ENCODE measurements at regions not wholly inside any gene's neighbourhood (a gene's known extent, or its start where the extent isn't known, plus 50 kb on each side); places are given as distances from the start of the nearest gene placed in this dataset.

DNA sequence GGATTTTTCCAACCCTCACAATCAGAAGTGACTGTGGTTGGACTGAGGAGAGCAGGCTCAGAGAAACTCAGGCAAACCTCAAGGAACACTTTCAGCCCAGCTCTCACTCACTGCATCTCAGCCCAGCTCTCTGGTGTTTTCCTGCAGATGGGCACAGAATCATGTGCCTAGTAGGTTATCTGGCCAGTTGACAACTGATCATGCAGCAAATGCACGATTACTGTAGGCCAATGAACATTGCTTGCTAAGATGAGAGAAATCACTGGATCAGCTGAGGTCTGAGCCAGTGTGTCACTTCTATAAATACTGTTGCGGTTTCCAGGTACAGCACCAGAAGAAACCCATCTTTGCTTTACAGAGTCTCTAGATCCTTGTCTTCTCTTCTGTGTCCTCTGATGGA lies 540.5 kb downstream of the CD83 start:
- DNase-seq (ENCODE audit: low read depth in 1 of 2, low spot score in 1 of 2): no peak

DNA sequence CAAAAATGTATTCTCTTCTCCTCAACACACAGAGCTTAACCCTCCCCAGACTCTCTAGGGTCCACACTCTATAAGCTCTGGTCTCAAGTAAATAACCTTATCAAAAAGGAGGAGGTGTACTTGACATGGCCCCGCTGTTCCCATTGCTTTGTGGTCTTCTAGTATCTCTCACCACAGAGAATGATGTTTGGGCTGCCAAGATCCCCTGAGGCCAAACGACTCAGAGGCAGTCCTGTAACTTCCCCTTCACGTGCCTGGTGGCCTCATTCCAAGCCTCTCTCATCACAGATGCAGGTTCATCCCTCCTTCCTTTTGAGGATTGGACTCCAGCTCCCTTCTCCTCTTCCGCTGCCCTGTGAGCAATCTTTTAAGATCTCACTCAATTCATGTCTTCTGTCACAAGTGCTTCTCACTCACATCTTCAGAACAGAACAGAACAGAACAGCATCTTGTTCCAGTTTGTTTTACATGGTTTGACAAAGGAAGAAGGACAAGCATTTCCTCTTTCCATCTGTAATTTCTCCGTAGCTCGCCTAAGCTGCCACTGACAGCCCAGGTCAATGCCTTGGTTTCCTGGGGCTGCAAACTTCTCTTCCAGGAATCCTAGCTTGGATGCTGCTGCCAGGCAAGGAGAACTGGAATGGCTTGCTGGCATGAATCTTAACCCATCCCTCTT lies 541.5 kb downstream of the CD83 start:
- DNase-seq (ENCODE audit: low read depth in 1 of 2, low spot score in 1 of 2): no peak

GRCh38 chr6:14659841-14660240 lies 542.3 kb downstream of the CD83 start:
- DNase-seq (ENCODE audit: low read depth in 1 of 2, low spot score in 1 of 2): no peak

GRCh38 chr6:14660806-14661579 lies 543.4 kb downstream of the CD83 start:
- no peak for DNase-seq (ENCODE audit: low read depth in 1 of 2, low spot score in 1 of 2)

DNA sequence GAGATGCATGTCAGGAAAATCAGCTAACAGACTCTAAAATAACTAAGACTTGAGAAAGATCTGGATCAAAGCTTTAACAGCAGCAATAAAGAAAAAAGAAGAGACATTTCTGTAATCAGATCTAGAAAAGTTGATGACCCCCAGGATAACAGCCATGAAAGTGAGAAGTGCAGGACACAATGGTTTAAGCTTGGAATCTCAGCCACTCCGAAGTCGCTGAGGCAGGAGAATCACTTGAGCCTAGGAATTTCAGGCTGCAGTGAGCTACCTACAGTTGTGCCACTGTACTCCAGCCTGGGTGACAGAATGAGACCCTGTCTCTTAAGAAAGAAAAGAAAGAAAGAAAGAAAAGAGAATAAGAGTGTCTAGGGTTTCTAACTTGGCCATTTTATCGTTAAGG lies 544.1 kb downstream of the CD83 start:
- DNase-seq (ENCODE audit: low read depth in 1 of 2, low spot score in 1 of 2): no peak

DNA sequence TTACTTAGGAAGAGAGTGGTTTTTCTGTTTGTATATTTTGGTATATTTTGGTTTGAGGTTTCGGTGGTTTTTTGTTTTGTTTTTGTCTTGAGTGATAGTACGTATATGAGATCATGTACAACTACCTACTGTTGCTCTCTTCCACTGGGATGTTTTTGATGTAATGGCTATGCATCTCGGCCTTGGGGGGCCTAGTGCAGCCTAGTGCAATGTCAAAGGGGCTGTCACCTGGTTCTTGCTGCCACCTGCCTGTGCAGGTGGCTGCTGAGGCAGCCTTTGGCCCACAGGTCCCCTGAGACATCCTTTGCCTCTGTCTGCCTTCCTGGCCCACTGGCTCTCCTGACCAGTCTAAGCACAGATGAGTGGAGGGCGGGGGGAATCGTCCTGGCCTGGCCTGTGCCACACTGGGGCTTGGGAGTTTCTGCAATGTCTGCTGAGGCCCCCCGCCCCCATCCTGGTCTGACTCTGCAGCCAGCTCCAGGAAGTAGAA lies 546.6 kb downstream of the CD83 start:
- no peak for DNase-seq (ENCODE audit: low read depth in 1 of 2, low spot score in 1 of 2)

GRCh38 chr6:14664621-14665315 lies 547.2 kb downstream of the CD83 start:
- DNase-seq (ENCODE audit: low read depth in 1 of 2, low spot score in 1 of 2): no peak

- no peak for DNase-seq (ENCODE audit: low read depth in 1 of 2, low spot score in 1 of 2)
Measured at GRCh38 chr6:14665827-14666724, 548.5 kb downstream of the CD83 start.

DNA sequence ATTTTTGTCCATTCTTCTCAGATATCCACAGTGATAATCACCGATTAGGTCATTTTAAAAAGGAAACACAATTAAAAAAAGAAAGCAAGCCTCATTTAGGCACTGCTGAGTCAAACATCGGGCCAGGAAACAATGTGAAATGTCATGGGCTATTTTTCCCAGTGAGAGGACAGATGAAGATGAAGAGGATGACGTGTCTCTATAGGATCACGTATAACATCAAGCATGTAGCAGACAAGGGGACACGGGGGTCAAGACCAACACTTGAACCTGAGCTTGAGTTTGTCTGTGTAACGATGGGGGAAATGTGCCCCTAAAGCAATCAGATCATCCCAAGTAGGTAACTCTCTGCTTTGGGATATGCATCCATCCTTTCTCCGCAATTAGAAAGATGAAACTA lies 553.2 kb downstream of the CD83 start:
- no peak for DNase-seq (ENCODE audit: low read depth in 1 of 2, low spot score in 1 of 2)

DNA sequence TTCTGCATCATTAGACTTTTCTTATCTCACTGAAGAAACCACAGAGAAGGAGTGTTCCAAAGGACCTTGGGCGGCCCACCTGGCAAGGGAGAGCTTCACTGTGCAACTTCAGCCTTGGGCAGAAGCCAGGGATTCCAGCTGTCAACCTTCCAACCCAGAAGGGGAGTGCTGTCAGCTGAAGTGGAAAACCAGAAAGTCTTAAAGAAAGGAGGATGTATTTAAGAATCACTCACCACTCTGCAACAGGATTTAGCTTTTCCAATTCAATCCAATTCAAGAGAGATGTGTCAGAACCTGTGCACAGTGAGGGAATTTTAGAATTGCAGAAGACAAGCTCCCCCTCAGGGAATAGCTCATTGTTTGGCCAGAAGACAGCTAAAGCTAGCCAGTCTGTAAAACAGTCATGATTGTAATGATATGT lies 553.7 kb downstream of the CD83 start:
- DNase-seq (ENCODE audit: low read depth in 1 of 2, low spot score in 1 of 2): no peak

- DNase-seq (ENCODE audit: low read depth in 1 of 2, low spot score in 1 of 2): no peak
Measured at GRCh38 chr6:14671937-14672336, 554.4 kb downstream of the CD83 start.

GRCh38 chr6:14673201-14673600 lies 555.6 kb downstream of the CD83 start:
- DNase-seq (ENCODE audit: low read depth in 1 of 2, low spot score in 1 of 2): no peak

GRCh38 chr6:14674458-14674857 lies 556.9 kb downstream of the CD83 start:
- no peak for DNase-seq (ENCODE audit: low read depth in 1 of 2, low spot score in 1 of 2)

DNA sequence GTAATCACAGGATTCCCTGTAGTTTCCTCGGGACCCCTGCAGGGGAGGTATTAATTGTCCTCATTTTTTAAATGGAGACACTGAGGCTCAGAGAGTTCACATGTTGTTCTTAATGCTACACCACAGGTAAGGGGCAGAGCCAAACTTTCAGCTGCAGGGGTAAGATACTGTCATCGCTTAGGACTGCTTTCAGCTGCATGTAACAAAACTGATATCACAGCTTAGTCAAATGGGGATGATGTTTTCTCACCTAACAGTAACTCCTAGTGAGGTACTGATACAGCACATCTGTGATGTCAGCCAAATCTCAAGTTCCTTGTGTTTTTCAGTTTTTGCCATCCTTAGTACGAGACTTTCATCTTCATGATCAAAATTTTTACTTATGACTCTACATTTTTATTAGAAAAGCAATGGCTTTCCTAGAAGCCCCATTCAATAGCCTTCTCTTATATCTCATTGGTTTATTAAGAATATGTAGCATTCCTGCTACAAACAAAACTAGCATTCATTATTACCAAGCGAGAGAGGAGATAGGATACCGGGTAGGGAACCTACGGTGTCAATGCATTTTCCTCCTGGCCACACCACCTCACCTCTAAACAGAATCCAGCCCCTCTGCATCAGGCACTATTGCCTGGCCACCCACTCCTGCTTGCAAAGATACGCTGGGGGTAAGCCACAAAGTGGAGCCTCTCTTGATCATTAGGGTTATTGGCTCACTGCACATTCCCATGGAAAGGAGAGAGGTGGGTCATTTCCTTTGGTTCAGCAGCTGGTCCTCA lies 557.5 kb downstream of the CD83 start:
- DNase-seq (ENCODE audit: low read depth in 1 of 2, low spot score in 1 of 2): no peak

DNA sequence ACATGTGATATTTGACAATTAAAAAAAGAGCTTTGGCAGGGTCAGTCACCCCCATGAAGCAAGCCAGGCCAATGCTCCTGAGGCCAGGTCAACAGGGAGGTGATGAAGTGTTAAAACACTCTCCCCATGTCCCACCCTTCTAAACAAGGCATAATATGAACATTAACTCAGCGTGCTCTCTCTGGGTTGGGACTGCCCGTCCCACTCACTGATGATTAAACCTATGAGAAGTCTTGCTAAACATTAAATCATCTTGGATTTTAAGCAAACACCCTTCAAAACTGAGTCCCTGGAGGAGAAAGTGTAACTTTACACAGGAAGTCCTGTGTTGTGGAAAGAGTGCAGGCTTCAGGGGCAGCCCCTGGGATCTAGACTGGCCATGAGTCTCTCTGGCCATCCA lies 558.5 kb downstream of the CD83 start:
- no peak for DNase-seq (ENCODE audit: low read depth in 1 of 2, low spot score in 1 of 2)

GRCh38 chr6:14676977-14677781 lies 559.6 kb downstream of the CD83 start:
- no peak for DNase-seq (ENCODE audit: low read depth in 1 of 2, low spot score in 1 of 2)

GRCh38 chr6:14681699-14682487 lies 564.0 kb upstream of the JARID2 start:
- DNase-seq (ENCODE audit: low read depth in 1 of 2, low spot score in 1 of 2): no peak

DNA sequence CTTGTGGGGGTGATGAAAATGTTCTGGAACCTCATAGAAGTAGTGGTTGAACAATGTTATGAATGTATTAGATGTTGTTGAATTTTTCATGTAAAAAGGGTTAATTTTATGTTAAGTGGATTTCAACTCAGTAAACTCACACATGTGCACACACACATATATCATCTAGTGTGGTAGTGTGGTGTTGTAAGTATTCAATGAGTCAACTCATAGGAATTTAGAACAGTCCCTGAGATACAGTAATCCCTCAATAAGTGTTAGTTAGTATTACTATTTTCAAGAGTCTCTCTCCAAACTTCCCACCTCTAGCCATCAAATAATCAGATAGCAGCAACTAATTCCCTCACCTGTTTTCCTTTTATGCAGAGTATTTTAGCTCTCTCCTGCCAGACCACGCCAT lies 563.1 kb upstream of the JARID2 start:
- DNase-seq (ENCODE audit: low read depth in 1 of 2, low spot score in 1 of 2): no peak

DNA sequence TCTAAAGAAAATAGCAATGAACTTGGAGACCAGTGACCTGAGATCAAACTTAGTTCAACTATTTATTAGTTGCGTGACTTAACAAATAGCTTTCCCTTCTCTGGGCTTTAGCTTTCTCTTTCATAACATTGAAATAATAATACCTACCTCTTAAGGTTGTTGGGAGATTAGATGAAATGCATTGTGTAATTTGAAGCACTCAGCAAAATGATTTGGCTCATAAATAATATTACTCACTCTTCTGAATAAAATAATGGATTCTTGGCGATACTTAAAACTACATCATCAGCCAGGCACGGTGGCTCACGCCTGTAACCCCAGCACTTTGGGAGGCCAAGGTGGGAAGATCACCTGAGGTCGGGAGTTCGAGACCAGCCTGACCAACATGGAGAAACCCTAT lies 556.2 kb upstream of the JARID2 start:
- DNase-seq (ENCODE audit: low read depth in 1 of 2, low spot score in 1 of 2): no peak
